CD4-positive, alpha-beta T cell treated with Interleukin-6 at 100 ng/mL for 8 hours (primary cell): ENCODE measurements at regions not wholly inside any gene's neighbourhood (a gene's known extent, or its start where the extent isn't known, plus 50 kb on each side); places are given as distances from the start of the nearest gene placed in this dataset.
"Not testable (repeated sequence)": the region's sequence is repeated elsewhere in the genome, so short reads cannot be mapped to it uniquely, and the experiment has no call there.

Experiments
- DNase-seq: peaks from one replicate; pipeline ENCODE4 v3.0.0-alpha.2; 2020; ENCODE audit warnings: mixed read lengths, low spot score

- DNase-seq = no peak
Measured at GRCh38 chr1:47491341-47491753, 53.5 kb downstream of the FOXD2 start.

GRCh38 chr1:47495176-47495713, 57.4 kb downstream of the FOXD2 start:
- DNase-seq = no peak

GRCh38 chr1:47498551-47498950, 60.7 kb downstream of the FOXD2 start:
- no peak for DNase-seq

GRCh38 chr1:47501069-47501468, 63.2 kb downstream of the FOXD2 start:
- DNase-seq = no peak

- no peak for DNase-seq
Measured at GRCh38 chr1:47502746-47503370, 65.0 kb downstream of the FOXD2 start.

- not testable (repeated sequence) for DNase-seq
Measured at GRCh38 chr1:47504840-47505239, 67.0 kb downstream of the FOXD2 start.

- DNase-seq = no peak
Measured at GRCh38 chr1:47505267-47505666, 67.4 kb downstream of the FOXD2 start.

- no peak for DNase-seq
Measured at GRCh38 chr1:47506053-47506452, 68.2 kb downstream of the FOXD2 start.

- DNase-seq = no peak
Measured at GRCh38 chr1:47507144-47507543, 69.3 kb downstream of the FOXD2 start.

- DNase-seq = no peak
Measured at GRCh38 chr1:47507881-47508701, 70.2 kb downstream of the FOXD2 start.

GRCh38 chr1:47508702-47509431, 71.0 kb downstream of the FOXD2 start:
- no peak for DNase-seq

GRCh38 chr1:47510282-47510811, 72.5 kb downstream of the FOXD2 start:
- DNase-seq = no peak

GRCh38 chr1:47511825-47512224, 74.0 kb downstream of the FOXD2 start:
- DNase-seq = no peak

GRCh38 chr1:47513393-47513792, 75.5 kb downstream of the FOXD2 start:
- no peak for DNase-seq

- no peak for DNase-seq
Measured at GRCh38 chr1:47514229-47514628, 76.4 kb downstream of the FOXD2 start.

GRCh38 chr1:47515164-47515789, 77.4 kb downstream of the FOXD2 start:
- no peak for DNase-seq

- DNase-seq = no peak
Measured at GRCh38 chr1:47517946-47518345, 80.1 kb downstream of the FOXD2 start.

GRCh38 chr1:47519491-47519890, 81.6 kb downstream of the FOXD2 start:
- DNase-seq = no peak

- DNase-seq = no peak
Measured at GRCh38 chr1:47519971-47520370, 82.1 kb downstream of the FOXD2 start.

GRCh38 chr1:47521034-47521881, 83.4 kb downstream of the FOXD2 start:
- DNase-seq = no peak
